Small intestine (tissue), 7 donors: ENCODE measurements at regions not wholly inside any gene's neighbourhood (a gene's known extent, or its start where the extent isn't known, plus 50 kb on each side); places are given as distances from the start of the nearest gene placed in this dataset.

Experiments used
- DNase-seq, 2 donors: peaks; one replicate each; pipeline versions ENCODE4 v3.0.0 to v3.0.0-alpha.2; 2013
- FAIRE-seq: peaks from 2 replicates; lab custom pipeline; 2012; peaks lifted over from hg19 to GRCh38; lab: Jason Lieb, UNC
- H3K27ac ChIP-seq, 3 donors: one replicate each; pipeline ENCODE4 v1.5.1; 2013; ENCODE audit warnings: low read length in 2 of 3, mild to moderate bottlenecking in 2 of 3, control low read depth in 1 of 3, inconsistent platforms in 1 of 3, low read depth in 1 of 3, moderate library complexity in 1 of 3
- H3K27me3 ChIP-seq, 3 donors: one replicate each; pipeline ENCODE4 v1.6.1; 2013; ENCODE audit warnings: low read length in 3 of 3, inconsistent platforms in 1 of 3; ENCODE audit not compliant: control insufficient read depth in 3 of 3, insufficient read depth in 3 of 3
- H3K36me3 ChIP-seq, 3 donors: one replicate each; pipeline ENCODE4 v1.6.1; 2013; ENCODE audit warnings: low read length in 3 of 3, inconsistent platforms in 1 of 3, low read depth in 1 of 3, mild to moderate bottlenecking in 1 of 3, moderate library complexity in 1 of 3; ENCODE audit not compliant: control insufficient read depth in 3 of 3, insufficient read depth in 2 of 3
- H3K4me1 ChIP-seq, 3 donors: one replicate each; pipeline ENCODE4 v1.6.1; 2013; ENCODE audit warnings: low read length in 2 of 3, inconsistent platforms in 1 of 3, low read depth in 1 of 3, mild to moderate bottlenecking in 1 of 3, moderate library complexity in 1 of 3; ENCODE audit not compliant: control insufficient read depth in 3 of 3, insufficient read depth in 2 of 3
- H3K4me3 ChIP-seq, 3 donors: one replicate each; pipeline ENCODE4 v1.5.1; 2013; ENCODE audit warnings: low read length in 3 of 3, control low read depth in 1 of 3, inconsistent platforms in 1 of 3, low read depth in 1 of 3, mild to moderate bottlenecking in 1 of 3, moderate library complexity in 1 of 3
- H3K9me3 ChIP-seq, 2 donors: one replicate each; pipeline ENCODE4 v1.6.1; 2013; ENCODE audit warnings: low read depth in 1 of 2, low read length in 1 of 2; ENCODE audit not compliant: control insufficient read depth in 2 of 2, insufficient read depth in 1 of 2
- WGBS, 3 donors: extraction: QIAGEN DNeasy Blood & Tissue Kit; methylation state at CpG; one replicate each; pipeline ENCODE4 v1.1.7; 2013; 5-methylcytosine and 5-hydroxymethylcytosine counted together
- donor health status: healthy with polysubstance abuse.
- donor health status: control.
- donor health status: control.
- donor health status: Bipolar disorder and iron deficiency.
- donor health status: healthy.

DNA sequence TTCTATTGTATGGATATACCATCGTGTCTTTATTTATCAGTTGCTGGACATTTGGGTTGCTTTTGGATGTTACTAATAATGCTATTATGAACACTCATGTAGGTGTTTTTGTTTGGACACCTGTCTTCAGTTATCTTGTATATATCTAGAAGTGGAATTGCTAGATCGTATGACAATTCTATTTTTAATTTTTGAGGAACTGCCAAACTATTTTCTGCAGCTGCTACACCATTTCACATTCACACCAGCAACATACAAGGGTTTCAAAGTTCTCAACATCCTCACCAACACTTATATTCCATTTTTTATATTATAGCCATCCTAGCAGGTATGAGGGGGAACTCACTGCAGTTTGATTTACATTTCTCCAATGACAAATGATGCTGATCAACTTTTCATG is 324.6 kb downstream of the CAAP1 start:
- Histone ChIP-seq H3K4me1 (no peaks in the 10 kb centered on the region), H3K9me3 (no peaks in the 10 kb centered on the region), H3K4me3 (no peak overlapping the region), H3K27me3 (no peaks in the 10 kb centered on the region), H3K36me3 (no peaks in the 10 kb centered on the region), H3K27ac (no peak overlapping the region)
- 46 to 68% (median 50%) methylated on average over 2 of the region's 2 CpGs for WGBS, 3 donors
- FAIRE-seq (no peak), DNase-seq (no peak)

DNA sequence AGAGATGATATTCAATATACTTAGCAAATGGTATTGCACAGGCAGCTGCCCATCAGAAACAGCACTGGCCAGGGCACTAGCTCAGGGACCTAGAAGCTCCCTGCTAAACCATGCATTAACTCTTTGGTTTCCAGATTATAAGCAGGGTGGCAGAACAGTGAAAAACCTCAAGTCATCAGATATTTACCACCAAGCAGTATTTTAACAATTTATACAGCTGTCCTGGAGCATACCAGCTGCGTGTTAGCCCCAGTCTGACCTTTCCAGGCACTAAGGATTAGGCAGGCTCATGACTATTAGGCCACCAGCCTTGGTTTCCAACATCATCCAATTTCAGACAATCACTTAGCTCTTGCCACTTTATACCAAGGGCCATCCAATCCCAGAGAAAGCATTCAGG is 326.5 kb downstream of the CAAP1 start:
- H3K36me3 ChIP-seq: no peaks in the 10 kb centered on the region
- H3K4me3 ChIP-seq: no peak overlapping the region
- no peaks in the 10 kb centered on the region for H3K27me3 ChIP-seq
- H3K27ac ChIP-seq: no peak overlapping the region
- no peaks in the 10 kb centered on the region for H3K4me1 ChIP-seq
- DNase-seq (no peak), FAIRE-seq (no peak)
- WGBS, 3 donors: 31 to 62% (median 47%) methylated on average over 1 of the region's 1 CpG
- no peaks in the 10 kb centered on the region for H3K9me3 ChIP-seq

DNA sequence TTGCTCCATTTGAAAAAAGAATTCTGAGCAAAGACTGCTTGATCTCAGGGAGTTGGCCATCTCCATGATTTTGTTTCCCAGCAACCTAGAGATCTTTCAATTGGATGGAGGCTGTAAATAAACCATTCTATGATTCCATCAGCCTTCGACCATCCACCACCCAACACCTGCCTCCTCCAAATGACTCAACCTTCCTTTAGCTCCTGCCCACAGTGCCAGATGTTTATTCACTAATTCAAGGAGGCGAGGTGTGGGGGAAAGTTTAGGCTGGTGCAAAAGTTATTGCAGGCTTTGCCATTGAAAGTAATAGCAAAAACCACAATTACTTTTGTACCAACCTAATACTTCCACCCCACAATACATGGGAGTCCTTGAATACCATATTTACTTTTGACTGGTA is 327.5 kb downstream of the CAAP1 start:
- no peaks in the 10 kb centered on the region for H3K27me3 ChIP-seq
- WGBS, 3 donors: 23 to 56% (median 33%) methylated on average over 2 of the region's 2 CpGs
- no peaks in the 10 kb centered on the region for H3K4me1 ChIP-seq
- no peaks in the 10 kb centered on the region for H3K9me3 ChIP-seq
- no peak overlapping the region for H3K4me3 ChIP-seq
- FAIRE-seq (no peak), DNase-seq (no peak)
- no peaks in the 10 kb centered on the region for H3K36me3 ChIP-seq
- no peak overlapping the region for H3K27ac ChIP-seq

DNA sequence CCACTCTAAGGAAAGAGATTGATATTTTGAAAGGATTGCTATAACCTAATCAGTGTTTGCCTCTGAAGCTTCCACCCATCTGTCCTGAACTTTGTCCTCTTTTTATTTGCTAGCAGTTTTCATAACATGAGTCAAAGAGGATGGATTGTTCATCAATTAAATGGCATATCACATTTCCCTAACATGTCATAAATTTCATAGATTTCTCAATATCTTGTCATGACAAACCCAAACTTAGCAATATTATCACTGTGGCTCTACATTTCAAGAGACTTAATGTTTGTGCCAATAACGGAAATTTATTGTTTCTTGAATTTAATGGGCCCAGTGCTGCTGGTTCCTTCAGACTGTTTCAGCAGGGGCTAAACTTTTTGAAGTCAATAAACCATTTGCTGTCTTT is 330.3 kb downstream of the CAAP1 start:
- no peak for DNase-seq
- H3K4me1 ChIP-seq: no peaks in the 10 kb centered on the region
- H3K27ac ChIP-seq: no peak overlapping the region

DNA sequence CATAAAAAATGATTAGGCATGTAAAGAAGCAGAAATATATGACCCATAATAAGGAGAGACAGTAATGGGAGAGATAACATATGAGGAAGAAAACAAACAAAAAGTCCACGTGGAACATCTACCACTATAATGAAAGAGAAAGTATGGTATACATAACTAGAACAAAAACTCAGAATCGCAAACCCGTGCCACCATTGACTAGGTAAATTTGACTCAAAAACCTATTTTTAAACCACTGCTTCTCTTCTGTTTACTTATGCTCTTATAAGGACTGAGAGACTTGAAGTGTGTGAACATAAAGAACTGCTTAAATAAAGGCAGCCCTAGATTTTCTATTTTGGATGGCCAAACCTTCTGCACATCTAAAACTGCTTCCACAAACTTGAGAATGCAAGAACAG is 330.7 kb downstream of the CAAP1 start:
- Histone ChIP-seq H3K36me3 (no peaks in the 10 kb centered on the region), H3K4me1 (no peaks in the 10 kb centered on the region), H3K27ac (no peak overlapping the region), H3K27me3 (no peaks in the 10 kb centered on the region), H3K4me3 (no peak overlapping the region), H3K9me3 (no peaks in the 10 kb centered on the region)
- WGBS, 3 donors: 55 to 70% (median 67%) methylated on average over 3 of the region's 3 CpGs
- DNase-seq: no peak
- no peak for FAIRE-seq

More for the DNA sequence above, 330.3 kb downstream of the CAAP1 start:
- Histone ChIP-seq H3K4me3 (no peak overlapping the region), H3K36me3 (no peaks in the 10 kb centered on the region), H3K9me3 (no peaks in the 10 kb centered on the region), H3K27me3 (no peaks in the 10 kb centered on the region)
- FAIRE-seq: no peak
- WGBS, 3 donors: 33 to 77% (median 58%) methylated on average over 1 of the region's 1 CpG

DNA sequence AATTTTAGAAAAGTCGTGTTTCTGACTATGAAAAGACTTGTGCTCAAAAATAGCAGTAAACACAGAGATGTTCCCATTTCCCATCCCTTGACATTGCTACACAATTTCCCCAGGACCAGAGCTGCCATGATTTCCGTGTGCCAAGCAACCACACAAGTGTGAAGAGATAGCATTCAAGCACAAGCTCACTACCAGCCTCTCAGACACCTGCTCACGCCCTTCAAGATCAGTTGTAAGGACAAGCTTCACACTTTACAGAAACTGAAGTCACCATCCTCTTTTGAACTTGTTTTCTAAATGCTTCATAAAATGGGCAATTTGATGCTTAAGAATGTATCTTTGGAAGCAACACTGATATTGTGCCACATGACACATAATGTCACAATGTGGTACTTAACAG is 333.1 kb downstream of the CAAP1 start:
- Histone ChIP-seq H3K27me3 (no peaks in the 10 kb centered on the region), H3K9me3 (no peaks in the 10 kb centered on the region), H3K27ac (no peak overlapping the region), H3K4me3 (no peak overlapping the region), H3K36me3 (no peaks in the 10 kb centered on the region), H3K4me1 (no peaks in the 10 kb centered on the region)
- DNase-seq: no peak
- FAIRE-seq: no peak
- whole genome bisulfite sequencing, 3 donors: 73 to 81% (median 76%) methylated on average over 3 of the region's 3 CpGs

DNA sequence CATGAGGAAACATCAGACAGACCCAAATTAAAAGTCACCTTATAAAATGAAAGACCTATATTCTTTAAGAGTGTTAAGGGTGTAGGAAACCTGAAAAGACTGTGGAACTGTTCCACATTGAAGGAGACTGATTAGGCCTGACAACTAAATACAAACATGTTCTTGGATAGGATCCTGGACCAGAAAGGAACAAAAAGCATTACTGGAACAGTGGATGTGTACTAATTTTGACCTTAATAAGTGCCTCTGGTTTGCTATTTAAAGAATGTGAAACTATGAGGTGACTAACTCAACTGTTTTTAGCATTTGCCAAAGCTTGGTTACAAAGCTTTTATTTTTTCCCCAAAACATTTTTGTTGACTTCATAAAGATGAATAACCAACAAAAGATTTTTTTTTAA is 340.6 kb downstream of the CAAP1 start:
- Histone ChIP-seq H3K27me3 (no peaks in the 10 kb centered on the region), H3K4me3 (no peak overlapping the region), H3K9me3 (no peaks in the 10 kb centered on the region), H3K4me1 (no peaks in the 10 kb centered on the region), H3K27ac (no peak overlapping the region), H3K36me3 (no peaks in the 10 kb centered on the region)
- no peak for DNase-seq
- no peak for FAIRE-seq

DNA sequence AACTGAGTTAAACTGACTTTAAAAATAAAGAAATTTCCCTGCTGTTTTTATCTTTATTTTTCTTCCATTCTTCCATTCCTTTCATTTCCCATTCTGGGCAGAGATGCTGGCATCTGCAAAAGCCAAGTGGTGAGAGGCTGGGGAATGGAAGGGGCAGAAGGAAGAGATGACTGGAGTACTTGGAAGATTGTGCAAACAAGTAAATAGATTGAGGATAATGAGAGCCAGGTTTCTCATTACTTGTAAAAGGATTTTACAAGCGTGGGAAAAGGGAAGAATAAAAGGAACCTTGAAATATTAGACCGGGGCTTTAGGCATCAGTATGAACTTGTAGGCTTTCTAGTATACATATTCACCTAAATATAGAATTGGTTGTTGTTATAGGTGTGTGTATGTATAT is 341.2 kb downstream of the CAAP1 start:
- no peaks in the 10 kb centered on the region for H3K4me1 ChIP-seq
- WGBS, 3 donors: 72 to 84% (median 80%) methylated on average over 2 of the region's 2 CpGs
- H3K27me3 ChIP-seq: no peaks in the 10 kb centered on the region
- H3K36me3 ChIP-seq: no peaks in the 10 kb centered on the region
- H3K9me3 ChIP-seq: no peaks in the 10 kb centered on the region
- no peak overlapping the region for H3K27ac ChIP-seq
- H3K4me3 ChIP-seq: no peak overlapping the region
- DNase-seq (no peak), FAIRE-seq (no peak)

DNA sequence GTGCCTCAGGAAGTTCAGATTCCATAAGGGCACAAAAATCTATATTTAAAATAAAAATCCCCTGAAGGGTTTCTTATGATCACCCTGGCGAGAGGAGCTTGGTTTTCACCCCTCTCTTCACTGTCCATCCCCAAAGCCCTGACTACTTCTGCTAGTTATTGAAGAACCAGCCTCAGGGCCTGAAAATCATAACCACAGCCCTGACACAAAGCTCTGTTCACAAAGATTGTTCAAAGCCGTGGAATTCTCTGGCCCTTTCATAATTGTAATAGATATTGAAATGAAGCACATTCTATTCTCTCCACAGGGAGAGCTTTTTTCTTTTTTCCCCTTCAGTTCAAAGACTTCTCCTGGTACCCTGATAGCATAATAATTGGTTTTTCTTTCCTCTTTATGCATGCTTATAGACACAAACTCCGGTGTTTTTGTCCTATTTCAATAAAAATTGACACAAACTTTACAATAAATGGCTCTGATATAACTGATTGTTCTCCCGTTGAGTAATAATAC is 343.8 kb downstream of the CAAP1 start:
- Histone ChIP-seq H3K27me3 (no peaks in the 10 kb centered on the region), H3K36me3 (no peaks in the 10 kb centered on the region), H3K27ac (no peak overlapping the region), H3K4me3 (no peak overlapping the region), H3K9me3 (no peaks in the 10 kb centered on the region), H3K4me1 (no peaks in the 10 kb centered on the region)
- DNase-seq: no peak
- 65 to 77% (median 68%) methylated on average over 4 of the region's 4 CpGs for WGBS, 3 donors
- no peak for FAIRE-seq
